ENCODE measurements at regions not wholly inside any gene's neighbourhood (a gene's known extent, or its start where the extent isn't known, plus 50 kb on each side); places are given as distances from the start of the nearest gene placed in this dataset.

GRCh38 chr4:13992975-13993520, 365.5 kb upstream of the BOD1L1 start:
- TF ChIP-seq CTCF (IDR thresholded peaks at IDR 0.05): no peak
- no peak for TF ChIP-seq POLR2A (IDR thresholded peaks at IDR 0.05)
